WTC11 (cell line): ENCODE measurements at regions not wholly inside any gene's neighbourhood (a gene's known extent, or its start where the extent isn't known, plus 50 kb on each side); places are given as distances from the start of the nearest gene placed in this dataset.

ENCODE experiments used
- ATF1 ChIP-seq: sonication (generic); formaldehyde crosslinking; IDR thresholded peaks from 2 replicates; pipeline ENCODE4 v1.8.1; 2023; ENCODE audit warnings: mild to moderate bottlenecking, moderate library complexity, missing genetic modification reagents
- ESRRA ChIP-seq: sonication (generic); formaldehyde crosslinking; IDR thresholded peaks from 2 replicates; pipeline ENCODE4 v1.8.1; 2022; ENCODE audit warnings: mild to moderate bottlenecking, missing genetic modification reagents, borderline replicate concordance
- NR1H2 ChIP-seq: sonication (generic); formaldehyde crosslinking; IDR thresholded peaks from 2 replicates; pipeline ENCODE4 v1.9.0; 2021; ENCODE audit warnings: mild to moderate bottlenecking, moderate library complexity, missing genetic modification reagents
- RELA ChIP-seq: sonication (generic); formaldehyde crosslinking; IDR thresholded peaks from 2 replicates; pipeline ENCODE4 v1.8.1; 2022; ENCODE audit warnings: missing genetic modification reagents, mild to moderate bottlenecking, borderline replicate concordance
- TCF7 ChIP-seq: sonication (generic); formaldehyde crosslinking; IDR thresholded peaks from 2 replicates; pipeline ENCODE4 v1.8.0; 2022; ENCODE audit warnings: mild to moderate bottlenecking, low read depth, missing genetic modification reagents, moderate library complexity
- ZNF121 ChIP-seq: sonication (generic); formaldehyde crosslinking; IDR thresholded peaks from 2 replicates; pipeline ENCODE4 v1.8.0; 2023; ENCODE audit warnings: missing genetic modification reagents
- ZNF138 ChIP-seq: sonication (generic); formaldehyde crosslinking; conservative IDR thresholded peaks from 2 replicates; pipeline ENCODE4 v1.8.1; 2022; ENCODE audit warnings: mild to moderate bottlenecking, moderate library complexity, missing genetic modification reagents
- ZNF263 ChIP-seq: sonication (generic); formaldehyde crosslinking; IDR thresholded peaks from 2 replicates; pipeline ENCODE4 v1.8.1; 2022; ENCODE audit warnings: low read depth, mild to moderate bottlenecking, moderate library complexity, missing genetic modification reagents
- TF ChIP-seq, protein P1 (sequence below): sonication (generic); formaldehyde crosslinking; IDR thresholded peaks from 2 replicates; pipeline ENCODE4 v1.8.0; 2022; ENCODE audit warnings: mild to moderate bottlenecking, missing genetic modification reagents
- TF ChIP-seq, protein P2 (sequence below): sonication (generic); formaldehyde crosslinking; conservative IDR thresholded peaks from 2 replicates; pipeline ENCODE4 v1.8.1; 2022; ENCODE audit warnings: mild to moderate bottlenecking, missing genetic modification reagents
- TF ChIP-seq, protein P3 (sequence below): fragments of 250-450 bp; sonication (Bioruptor Pico); IDR thresholded peaks from 2 replicates; pipeline ENCODE4 v1.8.0; 2021; ENCODE audit warnings: mild to moderate bottlenecking
- TF ChIP-seq, protein P4 (sequence below): fragments of 200-600 bp; IDR thresholded peaks from 2 replicates; pipeline ENCODE4 v1.8.0; 2022; ENCODE audit warnings: antibody characterized with exemption
- TF ChIP-seq, protein P5 (sequence below): sonication (generic); formaldehyde crosslinking; IDR thresholded peaks from 2 replicates; pipeline ENCODE4 v1.8.0; 2023; ENCODE audit warnings: missing genetic modification reagents, mild to moderate bottlenecking, borderline replicate concordance
- TF ChIP-seq, protein P6 (sequence below): sonication (generic); formaldehyde crosslinking; IDR thresholded peaks from 2 replicates; pipeline ENCODE4 v1.8.1; 2023; ENCODE audit warnings: mild to moderate bottlenecking, missing genetic modification reagents, moderate library complexity

DNA sequence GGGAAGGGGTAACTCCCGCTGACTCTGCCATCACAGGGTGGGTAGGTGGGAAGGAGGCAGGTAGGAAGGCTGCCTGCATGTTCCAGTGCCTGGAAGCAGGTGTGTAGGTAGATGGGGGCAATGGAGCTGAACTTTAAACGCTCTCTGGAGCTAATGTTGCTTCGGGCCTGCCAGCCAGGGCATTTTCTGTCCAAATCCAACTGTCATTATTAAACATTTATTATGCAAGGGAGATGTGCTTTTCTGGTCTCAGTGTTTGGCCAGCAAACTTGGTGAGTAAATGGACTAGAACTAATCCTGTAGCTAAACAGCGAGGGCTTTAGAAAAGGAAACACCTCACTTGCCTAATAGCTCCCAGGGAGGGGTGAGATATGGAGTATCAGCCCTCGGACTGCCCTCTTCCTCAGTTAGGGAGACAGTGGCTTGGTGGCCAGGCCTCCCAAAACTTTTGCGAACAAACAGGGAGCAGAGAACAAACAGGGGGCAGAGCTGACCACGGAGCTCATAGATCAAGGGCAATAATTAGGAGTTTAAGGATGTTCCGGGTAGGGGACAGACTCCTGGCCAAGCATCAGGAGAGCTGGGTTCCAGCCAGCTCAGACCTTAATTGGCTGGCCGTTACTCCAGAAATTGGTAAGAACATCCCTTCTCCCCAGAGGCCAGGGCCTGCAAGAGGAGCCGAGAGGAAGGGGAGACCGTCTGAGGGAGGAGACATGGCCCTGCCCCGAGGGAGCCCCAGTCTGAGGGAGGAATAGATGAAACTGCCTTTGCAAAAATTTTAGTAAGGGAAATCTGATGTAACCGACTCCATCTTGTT is 131.1 kb downstream of the VEGFA start:
- TF ChIP-seq, protein P1, sequence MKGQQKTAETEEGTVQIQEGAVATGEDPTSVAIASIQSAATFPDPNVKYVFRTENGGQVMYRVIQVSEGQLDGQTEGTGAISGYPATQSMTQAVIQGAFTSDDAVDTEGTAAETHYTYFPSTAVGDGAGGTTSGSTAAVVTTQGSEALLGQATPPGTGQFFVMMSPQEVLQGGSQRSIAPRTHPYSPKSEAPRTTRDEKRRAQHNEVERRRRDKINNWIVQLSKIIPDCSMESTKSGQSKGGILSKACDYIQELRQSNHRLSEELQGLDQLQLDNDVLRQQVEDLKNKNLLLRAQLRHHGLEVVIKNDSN (CRISPR knock-in tag), result no peak
- TF ChIP-seq ESRRA, result no peak
- TF ChIP-seq, protein P2, sequence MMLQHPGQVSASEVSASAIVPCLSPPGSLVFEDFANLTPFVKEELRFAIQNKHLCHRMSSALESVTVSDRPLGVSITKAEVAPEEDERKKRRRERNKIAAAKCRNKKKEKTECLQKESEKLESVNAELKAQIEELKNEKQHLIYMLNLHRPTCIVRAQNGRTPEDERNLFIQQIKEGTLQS (CRISPR knock-in tag), result no peak
- TF ChIP-seq ATF1, result no peak
- TF ChIP-seq, protein P3, sequence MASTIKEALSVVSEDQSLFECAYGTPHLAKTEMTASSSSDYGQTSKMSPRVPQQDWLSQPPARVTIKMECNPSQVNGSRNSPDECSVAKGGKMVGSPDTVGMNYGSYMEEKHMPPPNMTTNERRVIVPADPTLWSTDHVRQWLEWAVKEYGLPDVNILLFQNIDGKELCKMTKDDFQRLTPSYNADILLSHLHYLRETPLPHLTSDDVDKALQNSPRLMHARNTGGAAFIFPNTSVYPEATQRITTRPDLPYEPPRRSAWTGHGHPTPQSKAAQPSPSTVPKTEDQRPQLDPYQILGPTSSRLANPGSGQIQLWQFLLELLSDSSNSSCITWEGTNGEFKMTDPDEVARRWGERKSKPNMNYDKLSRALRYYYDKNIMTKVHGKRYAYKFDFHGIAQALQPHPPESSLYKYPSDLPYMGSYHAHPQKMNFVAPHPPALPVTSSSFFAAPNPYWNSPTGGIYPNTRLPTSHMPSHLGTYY (CRISPR knock-in tag), result no peak
- TF ChIP-seq, protein P4, sequence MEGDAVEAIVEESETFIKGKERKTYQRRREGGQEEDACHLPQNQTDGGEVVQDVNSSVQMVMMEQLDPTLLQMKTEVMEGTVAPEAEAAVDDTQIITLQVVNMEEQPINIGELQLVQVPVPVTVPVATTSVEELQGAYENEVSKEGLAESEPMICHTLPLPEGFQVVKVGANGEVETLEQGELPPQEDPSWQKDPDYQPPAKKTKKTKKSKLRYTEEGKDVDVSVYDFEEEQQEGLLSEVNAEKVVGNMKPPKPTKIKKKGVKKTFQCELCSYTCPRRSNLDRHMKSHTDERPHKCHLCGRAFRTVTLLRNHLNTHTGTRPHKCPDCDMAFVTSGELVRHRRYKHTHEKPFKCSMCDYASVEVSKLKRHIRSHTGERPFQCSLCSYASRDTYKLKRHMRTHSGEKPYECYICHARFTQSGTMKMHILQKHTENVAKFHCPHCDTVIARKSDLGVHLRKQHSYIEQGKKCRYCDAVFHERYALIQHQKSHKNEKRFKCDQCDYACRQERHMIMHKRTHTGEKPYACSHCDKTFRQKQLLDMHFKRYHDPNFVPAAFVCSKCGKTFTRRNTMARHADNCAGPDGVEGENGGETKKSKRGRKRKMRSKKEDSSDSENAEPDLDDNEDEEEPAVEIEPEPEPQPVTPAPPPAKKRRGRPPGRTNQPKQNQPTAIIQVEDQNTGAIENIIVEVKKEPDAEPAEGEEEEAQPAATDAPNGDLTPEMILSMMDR, result no peak
- TF ChIP-seq, protein P5, sequence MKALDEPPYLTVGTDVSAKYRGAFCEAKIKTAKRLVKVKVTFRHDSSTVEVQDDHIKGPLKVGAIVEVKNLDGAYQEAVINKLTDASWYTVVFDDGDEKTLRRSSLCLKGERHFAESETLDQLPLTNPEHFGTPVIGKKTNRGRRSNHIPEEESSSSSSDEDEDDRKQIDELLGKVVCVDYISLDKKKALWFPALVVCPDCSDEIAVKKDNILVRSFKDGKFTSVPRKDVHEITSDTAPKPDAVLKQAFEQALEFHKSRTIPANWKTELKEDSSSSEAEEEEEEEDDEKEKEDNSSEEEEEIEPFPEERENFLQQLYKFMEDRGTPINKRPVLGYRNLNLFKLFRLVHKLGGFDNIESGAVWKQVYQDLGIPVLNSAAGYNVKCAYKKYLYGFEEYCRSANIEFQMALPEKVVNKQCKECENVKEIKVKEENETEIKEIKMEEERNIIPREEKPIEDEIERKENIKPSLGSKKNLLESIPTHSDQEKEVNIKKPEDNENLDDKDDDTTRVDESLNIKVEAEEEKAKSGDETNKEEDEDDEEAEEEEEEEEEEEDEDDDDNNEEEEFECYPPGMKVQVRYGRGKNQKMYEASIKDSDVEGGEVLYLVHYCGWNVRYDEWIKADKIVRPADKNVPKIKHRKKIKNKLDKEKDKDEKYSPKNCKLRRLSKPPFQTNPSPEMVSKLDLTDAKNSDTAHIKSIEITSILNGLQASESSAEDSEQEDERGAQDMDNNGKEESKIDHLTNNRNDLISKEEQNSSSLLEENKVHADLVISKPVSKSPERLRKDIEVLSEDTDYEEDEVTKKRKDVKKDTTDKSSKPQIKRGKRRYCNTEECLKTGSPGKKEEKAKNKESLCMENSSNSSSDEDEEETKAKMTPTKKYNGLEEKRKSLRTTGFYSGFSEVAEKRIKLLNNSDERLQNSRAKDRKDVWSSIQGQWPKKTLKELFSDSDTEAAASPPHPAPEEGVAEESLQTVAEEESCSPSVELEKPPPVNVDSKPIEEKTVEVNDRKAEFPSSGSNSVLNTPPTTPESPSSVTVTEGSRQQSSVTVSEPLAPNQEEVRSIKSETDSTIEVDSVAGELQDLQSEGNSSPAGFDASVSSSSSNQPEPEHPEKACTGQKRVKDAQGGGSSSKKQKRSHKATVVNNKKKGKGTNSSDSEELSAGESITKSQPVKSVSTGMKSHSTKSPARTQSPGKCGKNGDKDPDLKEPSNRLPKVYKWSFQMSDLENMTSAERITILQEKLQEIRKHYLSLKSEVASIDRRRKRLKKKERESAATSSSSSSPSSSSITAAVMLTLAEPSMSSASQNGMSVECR (CRISPR knock-in tag), result no peak
- TF ChIP-seq ZNF121, result no peak
- no peak for TF ChIP-seq ZNF138 (CRISPR knock-in tag)
- no peak for TF ChIP-seq RELA (CRISPR knock-in tag)
- no peak for TF ChIP-seq ZNF263 (CRISPR knock-in tag)
- TF ChIP-seq, protein P6, sequence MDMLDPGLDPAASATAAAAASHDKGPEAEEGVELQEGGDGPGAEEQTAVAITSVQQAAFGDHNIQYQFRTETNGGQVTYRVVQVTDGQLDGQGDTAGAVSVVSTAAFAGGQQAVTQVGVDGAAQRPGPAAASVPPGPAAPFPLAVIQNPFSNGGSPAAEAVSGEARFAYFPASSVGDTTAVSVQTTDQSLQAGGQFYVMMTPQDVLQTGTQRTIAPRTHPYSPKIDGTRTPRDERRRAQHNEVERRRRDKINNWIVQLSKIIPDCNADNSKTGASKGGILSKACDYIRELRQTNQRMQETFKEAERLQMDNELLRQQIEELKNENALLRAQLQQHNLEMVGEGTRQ (CRISPR knock-in tag), result no peak
- no peak for TF ChIP-seq NR1H2 (CRISPR knock-in tag)
- no peak for TF ChIP-seq TCF7 (CRISPR knock-in tag)
